ENCODE measurements at regions not wholly inside any gene's neighbourhood (a gene's known extent, or its start where the extent isn't known, plus 50 kb on each side); places are given as distances from the start of the nearest gene placed in this dataset.

GRCh38 chr7:94300176-94300835, 94.4 kb upstream of the COL1A2 start:
- TF ChIP-seq EP300 (IDR thresholded peaks at IDR 0.05; ENCODE audit: borderline replicate concordance in 1 of 2, low read depth in 1 of 2, low read length in 1 of 2) (no peak), RXRA (IDR thresholded peaks at IDR 0.05; ENCODE audit: borderline replicate concordance, low read depth) (no peak), CTCF (IDR thresholded peaks at IDR 0.05) (no peak), JUND (IDR thresholded peaks at IDR 0.05) (no peak), POLR2AphosphoS5 (IDR thresholded peaks at IDR 0.05; ENCODE audit: low read depth, low read length) (no peak), GATA2 (CRISPR knock-in tag; IDR thresholded peaks at IDR 0.05) (no peak), MEF2A (IDR thresholded peaks at IDR 0.05; ENCODE audit: borderline replicate concordance, low read depth) (no peak), REST (IDR thresholded peaks at IDR 0.05; ENCODE audit: low read depth, low read length) (no peak), EZH2phosphoT487 (IDR thresholded peaks at IDR 0.05; ENCODE audit: borderline replicate concordance, low read depth) (no peak), TEAD4 (IDR thresholded peaks at IDR 0.05; ENCODE audit: borderline replicate concordance, insufficient read depth) (no peak), RAD21 (IDR thresholded peaks at IDR 0.05; ENCODE audit: low read length) (no peak), MXI1 (IDR thresholded peaks at IDR 0.05; ENCODE audit: low read depth, low read length) (no peak), SMC3 (IDR thresholded peaks at IDR 0.05; ENCODE audit: low read depth, low read length) (no peak)

Measured in SK-N-SH (cell line).